RWPE2 (cell line): ENCODE measurements at regions not wholly inside any gene's neighbourhood (a gene's known extent, or its start where the extent isn't known, plus 50 kb on each side); places are given as distances from the start of the nearest gene placed in this dataset.

ENCODE experiments used
- ATAC-seq: fragments of 200-7000 bp; cut with Tn5 transposase; 3 replicates; pipeline ENCODE4 v1.9.1; 2021; ENCODE audit warnings: low read depth
- DNase-seq: peaks from one replicate; pipeline ENCODE4 v3.0.0-alpha.2; 2020; ENCODE audit warnings: low spot score
- H3K27ac ChIP-seq: fragments of 450-650 bp; 2 replicates; pipeline ENCODE4 v1.5.1; 2017; ENCODE audit warnings: mild to moderate bottlenecking; ENCODE audit not compliant: poor library complexity, severe bottlenecking
- H3K27me3 ChIP-seq: fragments of 250-450 bp; sonication (Bioruptor Pico); 2 replicates; pipeline ENCODE4 v1.5.1; 2021; ENCODE audit warnings: mild to moderate bottlenecking, moderate library complexity; ENCODE audit not compliant: insufficient read depth, poor library complexity, severe bottlenecking
- H3K36me3 ChIP-seq: fragments of 250-450 bp; sonication (Bioruptor Pico); 2 replicates; pipeline ENCODE4 v1.5.1; 2020; ENCODE audit warnings: low read depth, mild to moderate bottlenecking, moderate library complexity
- H3K4me1 ChIP-seq: fragments of 250-450 bp; sonication (Bioruptor Pico); 2 replicates; pipeline ENCODE4 v1.5.1; 2021; ENCODE audit warnings: mild to moderate bottlenecking, moderate library complexity; ENCODE audit not compliant: insufficient read depth, poor library complexity, severe bottlenecking
- H3K4me3 ChIP-seq: fragments of 250-450 bp; sonication (Bioruptor Pico); 2 replicates; pipeline ENCODE4 v1.5.1; 2021; ENCODE audit warnings: mild to moderate bottlenecking, moderate library complexity; ENCODE audit not compliant: severe bottlenecking
- H3K9me3 ChIP-seq: fragments of 250-450 bp; sonication (Bioruptor Pico); 2 replicates; pipeline ENCODE4 v1.5.1; 2021; ENCODE audit warnings: mild to moderate bottlenecking, moderate library complexity; ENCODE audit not compliant: severe bottlenecking
- CTCF ChIP-seq: fragments of 450-650 bp; IDR thresholded peaks from one replicate; pipeline ENCODE4 v1.5.1; 2017; ENCODE audit warnings: mild to moderate bottlenecking, moderate library complexity; ENCODE audit not compliant: poor library complexity, severe bottlenecking

GRCh38 chr5:71912021-71912420 is 192.9 kb downstream of the CARTPT start:
- no peak overlapping the region for H3K27ac ChIP-seq
- TF ChIP-seq CTCF, result no peak

GRCh38 chr5:71914281-71914680 is 193.0 kb upstream of the MAP1B start:
- Histone ChIP-seq H3K9me3 (no peaks in the 10 kb centered on the region), H3K4me3 (no peak overlapping the region)
- no peak for TF ChIP-seq CTCF

More at GRCh38 chr5:71912021-71912420, 192.9 kb downstream of the CARTPT start:
- Histone ChIP-seq H3K4me3 (no peak overlapping the region), H3K27me3 (no peaks in the 10 kb centered on the region), H3K9me3 (no peaks in the 10 kb centered on the region), H3K4me1 (peaks cover 4% of the 10 kb centered on the region), H3K36me3 (no peaks in the 10 kb centered on the region)
- no peak for DNase-seq
- ATAC-seq, result no peak

GRCh38 chr5:71922584-71923106 is 184.6 kb upstream of the MAP1B start:
- Histone ChIP-seq H3K36me3 (no peaks in the 10 kb centered on the region), H3K4me1 (peaks cover 32% of the 10 kb centered on the region), H3K27me3 (no peaks in the 10 kb centered on the region), H3K9me3 (no peaks in the 10 kb centered on the region), H3K27ac (peak overlapping the region; percentile 68), H3K4me3 (no peak overlapping the region)
- DNase-seq (no peak), ATAC-seq (peak; percentile 98)
- peak; percentile 66 for TF ChIP-seq CTCF

More at GRCh38 chr5:71914281-71914680, 193.0 kb upstream of the MAP1B start:
- ATAC-seq (no peak), DNase-seq (no peak)
- no peak overlapping the region for H3K27ac ChIP-seq
- H3K36me3 ChIP-seq, result no peaks in the 10 kb centered on the region
- H3K27me3 ChIP-seq, result no peaks in the 10 kb centered on the region
- no peaks in the 10 kb centered on the region for H3K4me1 ChIP-seq

- H3K27ac ChIP-seq, result peak overlapping the region; percentile 68
- DNase-seq (no peak), ATAC-seq (no peak)
- H3K4me1 ChIP-seq, result peaks cover 32% of the 10 kb centered on the region
- no peaks in the 10 kb centered on the region for H3K9me3 ChIP-seq
- no peak overlapping the region for H3K4me3 ChIP-seq
- no peaks in the 10 kb centered on the region for H3K36me3 ChIP-seq
- no peak for TF ChIP-seq CTCF
- no peaks in the 10 kb centered on the region for H3K27me3 ChIP-seq
Measured at GRCh38 chr5:71923755-71924154, 183.5 kb upstream of the MAP1B start.

- no peak for ATAC-seq
- TF ChIP-seq CTCF, result no peak
- H3K27me3 ChIP-seq, result no peaks in the 10 kb centered on the region
- H3K4me3 ChIP-seq, result no peak overlapping the region
- H3K27ac ChIP-seq, result peak overlapping the region; percentile 68
- no peaks in the 10 kb centered on the region for H3K36me3 ChIP-seq
- H3K9me3 ChIP-seq, result no peaks in the 10 kb centered on the region
- H3K4me1 ChIP-seq, result peaks cover 32% of the 10 kb centered on the region
- DNase-seq, result no peak
Measured at GRCh38 chr5:71924325-71924724, 182.9 kb upstream of the MAP1B start.
